GM12891 (cell line): ENCODE measurements at regions not wholly inside any gene's neighbourhood (a gene's known extent, or its start where the extent isn't known, plus 50 kb on each side); places are given as distances from the start of the nearest gene placed in this dataset.

Experiments
- POLR2A ChIP-seq: IDR thresholded peaks from 2 replicates; pipeline ENCODE4 v1.6.1; 2011; ENCODE audit warnings: low read depth, low read length, control low read depth
- POLR2AphosphoS5 ChIP-seq: IDR thresholded peaks from 2 replicates; pipeline ENCODE4 v1.6.1; 2011; ENCODE audit warnings: low read depth, low read length, control low read depth
- SPI1 ChIP-seq: IDR thresholded peaks from 2 replicates; pipeline ENCODE4 v1.6.1; 2011; ENCODE audit warnings: low read depth, low read length, control low read depth
- TAF1 ChIP-seq: IDR thresholded peaks from 2 replicates; pipeline ENCODE4 v1.6.1; 2011; ENCODE audit warnings: low read depth, low read length, control low read depth

DNA sequence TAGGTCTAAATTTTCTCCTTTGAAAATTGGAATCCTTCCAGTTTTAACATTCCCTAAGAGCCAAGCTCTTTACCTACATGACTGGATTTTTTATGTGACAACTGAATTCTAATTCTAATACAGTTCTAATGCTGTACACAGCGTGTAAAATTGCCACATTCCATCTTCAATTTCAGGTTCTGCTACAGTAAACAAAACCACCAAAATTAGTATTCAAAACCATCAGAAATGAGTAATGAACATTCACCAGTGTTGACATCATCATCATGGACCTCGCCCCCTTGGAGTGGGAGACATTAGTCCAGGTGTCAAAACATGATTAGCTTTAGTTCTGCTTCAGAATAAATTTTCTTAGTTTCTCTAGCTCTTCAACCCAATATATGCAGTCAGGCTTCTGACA lies 133.6 kb downstream of the MBD2 start:
- TF ChIP-seq POLR2A (no peak), POLR2AphosphoS5 (no peak), TAF1 (no peak), SPI1 (no peak)
